Mononuclear cell (primary cell): ENCODE measurements at regions not wholly inside any gene's neighbourhood (a gene's known extent, or its start where the extent isn't known, plus 50 kb on each side); places are given as distances from the start of the nearest gene placed in this dataset.

Experiments used
- H3K27me3 ChIP-seq: 2 replicates; pipeline ENCODE4 v1.6.0; 2011; ENCODE audit warnings: low read length, control low read depth; ENCODE audit not compliant: insufficient read depth
- H3K4me1 ChIP-seq: 2 replicates; pipeline ENCODE4 v1.5.1; 2011; ENCODE audit warnings: mild to moderate bottlenecking, low read length, control low read depth; ENCODE audit not compliant: insufficient read depth
- H3K4me3 ChIP-seq: 2 replicates; pipeline ENCODE4 v1.5.1; 2011; ENCODE audit warnings: mild to moderate bottlenecking, low read length, moderate library complexity
- H3K9me3 ChIP-seq: 2 replicates; pipeline ENCODE4 v1.5.1; 2011; ENCODE audit warnings: low read depth, mild to moderate bottlenecking, control low read depth, low read length

GRCh38 chr2:64230540-64230939 lies 86.3 kb upstream of the PELI1 start:
- no peaks in the 10 kb centered on the region for H3K9me3 ChIP-seq
- no peaks in the 10 kb centered on the region for H3K27me3 ChIP-seq
- H3K4me3 ChIP-seq = no peak overlapping the region
- peaks cover 14% of the 10 kb centered on the region for H3K4me1 ChIP-seq

- Histone ChIP-seq H3K27me3 (no peaks in the 10 kb centered on the region), H3K4me1 (peaks cover 14% of the 10 kb centered on the region), H3K9me3 (no peaks in the 10 kb centered on the region), H3K4me3 (no peak overlapping the region)
These were observed 88.0 kb upstream of the PELI1 start for GRCh38 chr2:64232266-64232665.

GRCh38 chr2:64233376-64233922 lies 89.2 kb upstream of the PELI1 start:
- no peaks in the 10 kb centered on the region for H3K9me3 ChIP-seq
- no peak overlapping the region for H3K4me3 ChIP-seq
- peaks cover 6% of the 10 kb centered on the region for H3K4me1 ChIP-seq
- no peaks in the 10 kb centered on the region for H3K27me3 ChIP-seq

- H3K4me1 ChIP-seq = no peaks in the 10 kb centered on the region
- H3K9me3 ChIP-seq = no peaks in the 10 kb centered on the region
- no peak overlapping the region for H3K4me3 ChIP-seq
- no peaks in the 10 kb centered on the region for H3K27me3 ChIP-seq
These were observed 89.9 kb upstream of the PELI1 start for GRCh38 chr2:64234150-64234549.

- no peaks in the 10 kb centered on the region for H3K27me3 ChIP-seq
- H3K4me3 ChIP-seq = no peak overlapping the region
- no peaks in the 10 kb centered on the region for H3K9me3 ChIP-seq
- no peaks in the 10 kb centered on the region for H3K4me1 ChIP-seq
These were observed 90.6 kb upstream of the PELI1 start for GRCh38 chr2:64234785-64235184.

GRCh38 chr2:64237266-64237665 lies 93.0 kb upstream of the PELI1 start:
- no peaks in the 10 kb centered on the region for H3K4me1 ChIP-seq
- no peak overlapping the region for H3K4me3 ChIP-seq
- no peaks in the 10 kb centered on the region for H3K27me3 ChIP-seq
- no peaks in the 10 kb centered on the region for H3K9me3 ChIP-seq

GRCh38 chr2:64238799-64239198 lies 94.6 kb upstream of the PELI1 start:
- Histone ChIP-seq H3K4me1 (no peaks in the 10 kb centered on the region), H3K27me3 (no peaks in the 10 kb centered on the region), H3K4me3 (no peak overlapping the region), H3K9me3 (no peaks in the 10 kb centered on the region)

GRCh38 chr2:64243081-64244036 lies 99.1 kb upstream of the PELI1 start:
- Histone ChIP-seq H3K4me3 (no peak overlapping the region), H3K9me3 (no peaks in the 10 kb centered on the region), H3K4me1 (no peaks in the 10 kb centered on the region), H3K27me3 (no peaks in the 10 kb centered on the region)

GRCh38 chr2:64244037-64244416 lies 99.8 kb upstream of the PELI1 start:
- no peaks in the 10 kb centered on the region for H3K4me1 ChIP-seq
- no peaks in the 10 kb centered on the region for H3K9me3 ChIP-seq
- H3K27me3 ChIP-seq = no peaks in the 10 kb centered on the region
- H3K4me3 ChIP-seq = no peak overlapping the region

GRCh38 chr2:64245631-64246030 lies 101.4 kb upstream of the PELI1 start:
- Histone ChIP-seq H3K4me1 (no peaks in the 10 kb centered on the region), H3K27me3 (no peaks in the 10 kb centered on the region), H3K4me3 (no peak overlapping the region), H3K9me3 (no peaks in the 10 kb centered on the region)

- H3K4me3 ChIP-seq = no peak overlapping the region
- H3K27me3 ChIP-seq = no peaks in the 10 kb centered on the region
- no peaks in the 10 kb centered on the region for H3K9me3 ChIP-seq
- no peaks in the 10 kb centered on the region for H3K4me1 ChIP-seq
These were observed 102.7 kb upstream of the PELI1 start for GRCh38 chr2:64246962-64247361.

- no peaks in the 10 kb centered on the region for H3K4me1 ChIP-seq
- no peaks in the 10 kb centered on the region for H3K9me3 ChIP-seq
- H3K27me3 ChIP-seq = no peaks in the 10 kb centered on the region
- H3K4me3 ChIP-seq = no peak overlapping the region
These were observed 105.2 kb upstream of the PELI1 start for GRCh38 chr2:64249426-64249825.

GRCh38 chr2:64250063-64250462 lies 105.8 kb upstream of the PELI1 start:
- H3K4me1 ChIP-seq = no peaks in the 10 kb centered on the region
- no peaks in the 10 kb centered on the region for H3K9me3 ChIP-seq
- no peak overlapping the region for H3K4me3 ChIP-seq
- H3K27me3 ChIP-seq = no peaks in the 10 kb centered on the region

- Histone ChIP-seq H3K4me3 (no peak overlapping the region), H3K27me3 (no peaks in the 10 kb centered on the region), H3K9me3 (no peaks in the 10 kb centered on the region), H3K4me1 (no peaks in the 10 kb centered on the region)
These were observed 106.7 kb upstream of the PELI1 start for GRCh38 chr2:64250751-64251423.

- Histone ChIP-seq H3K4me3 (no peak overlapping the region), H3K9me3 (no peaks in the 10 kb centered on the region), H3K4me1 (no peaks in the 10 kb centered on the region)
These were observed 107.5 kb upstream of the PELI1 start for GRCh38 chr2:64251497-64252250.

More at GRCh38 chr2:64251497-64252250, 107.5 kb upstream of the PELI1 start:
- H3K27me3 ChIP-seq = no peaks in the 10 kb centered on the region
